ENCODE measurements at regions not wholly inside any gene's neighbourhood (a gene's known extent, or its start where the extent isn't known, plus 50 kb on each side); places are given as distances from the start of the nearest gene placed in this dataset.

GRCh38 chr5:33340195-33340594 is 100.6 kb upstream of the TARS1 start:
- TF ChIP-seq POLR2AphosphoS5 (IDR thresholded peaks at IDR 0.05; ENCODE audit: insufficient read depth in 1 of 2, low read depth in 1 of 2): no peak
- TF ChIP-seq CTCF (IDR thresholded peaks at IDR 0.05): no peak
- no peak for TF ChIP-seq POLR2A (IDR thresholded peaks at IDR 0.05)
- Histone ChIP-seq H3K4me1 (peaks cover 26% of the 10 kb centered on the region), H3K4me3 (no peak overlapping the region), H3K9me3 (no peaks in the 10 kb centered on the region), H3K27ac (no peak overlapping the region), H3K36me3 (no peaks in the 10 kb centered on the region), H3K27me3 (no peaks in the 10 kb centered on the region)
- intact Hi-C loops (cut with DNase I): no loop called here
- no peak for DNase-seq (ENCODE audit: extremely low spot score in 2 of 2)

GRCh38 chr5:33341351-33341750 is 99.4 kb upstream of the TARS1 start:
- H3K36me3 ChIP-seq: no peaks in the 10 kb centered on the region
- H3K4me3 ChIP-seq: no peak overlapping the region
- no peak overlapping the region for H3K27ac ChIP-seq
- no peaks in the 10 kb centered on the region for H3K9me3 ChIP-seq
- no peaks in the 10 kb centered on the region for H3K27me3 ChIP-seq
- no peak for DNase-seq (ENCODE audit: extremely low spot score in 2 of 2)
- TF ChIP-seq POLR2A (IDR thresholded peaks at IDR 0.05) (no peak), POLR2AphosphoS5 (IDR thresholded peaks at IDR 0.05; ENCODE audit: insufficient read depth in 1 of 2, low read depth in 1 of 2) (no peak), CTCF (IDR thresholded peaks at IDR 0.05) (no peak)
- H3K4me1 ChIP-seq: peaks cover 26% of the 10 kb centered on the region
- intact Hi-C loops (cut with DNase I): no loop called here

- no peaks in the 10 kb centered on the region for H3K9me3 ChIP-seq
- H3K27me3 ChIP-seq: no peaks in the 10 kb centered on the region
- no peak for DNase-seq (ENCODE audit: extremely low spot score in 2 of 2)
- peaks cover 16% of the 10 kb centered on the region for H3K4me1 ChIP-seq
- no peaks in the 10 kb centered on the region for H3K36me3 ChIP-seq
- H3K4me3 ChIP-seq: no peak overlapping the region
- TF ChIP-seq CTCF (IDR thresholded peaks at IDR 0.05): no peak
- no peak for TF ChIP-seq POLR2AphosphoS5 (IDR thresholded peaks at IDR 0.05; ENCODE audit: insufficient read depth in 1 of 2, low read depth in 1 of 2)
- no peak for TF ChIP-seq POLR2A (IDR thresholded peaks at IDR 0.05)
- intact Hi-C loops (cut with DNase I): no loop called here
- peak overlapping the region; percentile 10 for H3K27ac ChIP-seq
These were observed 97.0 kb upstream of the TARS1 start for GRCh38 chr5:33343676-33344327.

- Histone ChIP-seq H3K9me3 (no peaks in the 10 kb centered on the region), H3K4me1 (peaks cover 16% of the 10 kb centered on the region), H3K4me3 (no peak overlapping the region), H3K36me3 (no peaks in the 10 kb centered on the region), H3K27me3 (no peaks in the 10 kb centered on the region), H3K27ac (no peak overlapping the region)
- DNase-seq (ENCODE audit: extremely low spot score in 2 of 2): no peak
- intact Hi-C loops (cut with DNase I): no loop called here
- no peak for TF ChIP-seq CTCF (IDR thresholded peaks at IDR 0.05)
- TF ChIP-seq POLR2A (IDR thresholded peaks at IDR 0.05): no peak
- TF ChIP-seq POLR2AphosphoS5 (IDR thresholded peaks at IDR 0.05; ENCODE audit: insufficient read depth in 1 of 2, low read depth in 1 of 2): no peak
These were observed 94.2 kb upstream of the TARS1 start for GRCh38 chr5:33346534-33346933.

GRCh38 chr5:33361781-33362180 is 79.0 kb upstream of the TARS1 start:
- Histone ChIP-seq H3K27ac (peak overlapping the region; percentile 61), H3K4me1 (peaks cover 8% of the 10 kb centered on the region)
- intact Hi-C loops (cut with DNase I): loop anchor here (5.0 kb wide), 1 partner anchor 39 kb away; no protein-coding TSS in a partner anchor

More at GRCh38 chr5:33361781-33362180, 79.0 kb upstream of the TARS1 start:
- H3K4me3 ChIP-seq: no peak overlapping the region
- TF ChIP-seq POLR2AphosphoS5 (IDR thresholded peaks at IDR 0.05; ENCODE audit: insufficient read depth in 1 of 2, low read depth in 1 of 2) (no peak), POLR2A (IDR thresholded peaks at IDR 0.05) (no peak), CTCF (IDR thresholded peaks at IDR 0.05) (no peak)
- no peak for DNase-seq (ENCODE audit: extremely low spot score in 2 of 2)
- H3K27me3 ChIP-seq: no peaks in the 10 kb centered on the region
- H3K36me3 ChIP-seq: no peaks in the 10 kb centered on the region
- H3K9me3 ChIP-seq: no peaks in the 10 kb centered on the region

Data from vagina (tissue), 2 donors.